H1 (cell line): ENCODE measurements at regions not wholly inside any gene's neighbourhood (a gene's known extent, or its start where the extent isn't known, plus 50 kb on each side); places are given as distances from the start of the nearest gene placed in this dataset.

Source experiments
- CTCF ChIA-PET: fragments of 300-600 bp; sonication (Branson Sonifier 250); formaldehyde crosslinking; loops from one replicate; lab custom pipeline; 2021; ENCODE audit not compliant: partially characterized antibody; lab: Charles Lee
- POLR2A ChIA-PET: fragments of 300-600 bp; sonication (Branson Sonifier 250); formaldehyde crosslinking; loops from one replicate; lab custom pipeline; 2021; ENCODE audit warnings: inconsistent platforms; ENCODE audit not compliant: partially characterized antibody; lab: Charles Lee
- DNase-seq, 2 experiments: peaks; one replicate each; pipeline versions ENCODE4 v3.0.0 to v3.0.0-alpha.2; 2010 to 2022; ENCODE audit warnings: low spot score in 2 of 2, low read depth in 1 of 2, mixed read lengths in 1 of 2
- FAIRE-seq: peaks from 2 replicates; lab custom pipeline; 2011; peaks lifted over from hg19 to GRCh38; lab: Jason Lieb, UNC
- H2AFZ ChIP-seq: 2 replicates; pipeline ENCODE4 v1.8.1; 2012; ENCODE audit warnings: low read length, inconsistent platforms
- H2AK5ac ChIP-seq: 2 replicates; pipeline ENCODE4 v1.6.1; 2013; ENCODE audit warnings: low read depth, low read length
- H2BK120ac ChIP-seq: replicated peaks from 2 replicates; pipeline ENCODE3; 2013; ENCODE audit warnings: low read depth, low read length, inconsistent platforms
- H2BK12ac ChIP-seq: 2 replicates; pipeline ENCODE4 v1.6.1; 2013; ENCODE audit warnings: low read depth, low read length
- H2BK15ac ChIP-seq: 2 replicates; pipeline ENCODE4 v1.6.1; 2013; ENCODE audit warnings: low read length
- H2BK20ac ChIP-seq: 2 replicates; pipeline ENCODE4 v1.6.1; 2013; ENCODE audit warnings: low read length
- H2BK5ac ChIP-seq: 2 replicates; pipeline ENCODE4 v1.6.1; 2013; ENCODE audit warnings: low read depth, low read length
- H3K14ac ChIP-seq: 2 replicates; pipeline ENCODE4 v1.6.1; 2013; ENCODE audit warnings: inconsistent platforms; ENCODE audit not compliant: insufficient read length
- H3K18ac ChIP-seq: 2 replicates; pipeline ENCODE4 v1.6.1; 2013; ENCODE audit warnings: low read length; ENCODE audit errors: extremely low read depth
- H3K23ac ChIP-seq: 2 replicates; pipeline ENCODE4 v1.6.1; 2013; ENCODE audit warnings: inconsistent platforms; ENCODE audit not compliant: insufficient read length
- H3K23me2 ChIP-seq: 2 replicates; pipeline ENCODE4 v1.6.1; 2013; ENCODE audit warnings: low read depth, low read length
- H3K27ac ChIP-seq: 2 replicates; pipeline ENCODE4 v1.6.1; 2011; ENCODE audit warnings: low read depth, low read length, inconsistent platforms
- H3K27me3 ChIP-seq, 4 experiments: replicated peaks in 1 of 4; 1 replicate in 1 of 4; 2 replicates in 3 of 4; pipeline versions ENCODE4 v1.6.1 to v1.8.1; 2011 to 2013; ENCODE audit warnings: low read length in 3 of 4, mild to moderate bottlenecking in 3 of 4, inconsistent platforms in 2 of 4, mixed read lengths in 2 of 4, moderate library complexity in 1 of 4; ENCODE audit not compliant: control insufficient read depth in 3 of 4, insufficient read depth in 3 of 4; ENCODE audit errors: extremely low read depth in 1 of 4
- H3K36me3 ChIP-seq, 4 experiments: 2 replicates each; pipeline versions ENCODE4 v1.6.1 to v1.8.1; 2011 to 2013; ENCODE audit warnings: mild to moderate bottlenecking in 4 of 4, low read length in 3 of 4, moderate library complexity in 2 of 4, control low read depth in 1 of 4, inconsistent platforms in 1 of 4; ENCODE audit not compliant: insufficient read depth in 4 of 4, control insufficient read depth in 2 of 4
- H3K4ac ChIP-seq: replicated peaks from 2 replicates; pipeline ENCODE3; 2013; ENCODE audit warnings: low read length, low read depth, mixed read lengths, inconsistent platforms; ENCODE audit not compliant: insufficient read length
- H3K4me1 ChIP-seq, 4 experiments: replicated peaks in 1 of 4; 1 replicate in 1 of 4; 2 replicates in 3 of 4; pipeline versions ENCODE4 v1.6.1 to v1.8.1; 2011 to 2013; ENCODE audit warnings: low read length in 3 of 4, inconsistent platforms in 2 of 4, mixed read lengths in 1 of 4; ENCODE audit not compliant: insufficient read depth in 4 of 4, control insufficient read depth in 3 of 4
- H3K4me2 ChIP-seq, 2 experiments: 2 replicates each; pipeline versions ENCODE4 v1.6.1 to v1.8.1; 2011 to 2013; ENCODE audit warnings: low read depth in 2 of 2, low read length in 2 of 2, control low read depth in 1 of 2, inconsistent platforms in 1 of 2, mild to moderate bottlenecking in 1 of 2; ENCODE audit not compliant: insufficient read depth in 1 of 2
- H3K4me3 ChIP-seq, 4 experiments: fragments of 200-600, 300-600 bp in 1 of 4; sonication (generic), shearing (Covaris generic), sonication (Bioruptor Twin) in 1 of 4; 2 replicates each; pipeline versions ENCODE4 v1.5.1 to v1.8.1; 2011 to 2016; ENCODE audit warnings: low read length in 4 of 4, low read depth in 3 of 4, control low read depth in 2 of 4, inconsistent platforms in 2 of 4, mild to moderate bottlenecking in 2 of 4, mixed read lengths in 1 of 4, moderate library complexity in 1 of 4; ENCODE audit not compliant: insufficient read depth in 2 of 4; ENCODE audit errors: extremely low read depth in 1 of 4
- H3K56ac ChIP-seq: replicated peaks from 2 replicates; pipeline ENCODE3; 2013; ENCODE audit warnings: low read depth, mild to moderate bottlenecking, mixed read lengths, low read length, inconsistent platforms; ENCODE audit not compliant: insufficient read length
- H3K79me1 ChIP-seq: 2 replicates; pipeline ENCODE4 v1.6.1; 2013; ENCODE audit warnings: low read depth, low read length, control low read depth
- H3K79me2 ChIP-seq, 2 experiments: 2 replicates each; pipeline versions ENCODE4 v1.6.1 to v1.8.1; 2012 to 2013; ENCODE audit warnings: low read length in 2 of 2, mild to moderate bottlenecking in 2 of 2, inconsistent platforms in 1 of 2; ENCODE audit not compliant: insufficient read depth in 2 of 2, control insufficient read depth in 1 of 2
- H3K9ac ChIP-seq, 4 experiments: replicated peaks in 1 of 4; 1 replicate in 1 of 4; 2 replicates in 3 of 4; pipeline versions ENCODE4 v1.6.1 to v1.8.1; 2011 to 2013; ENCODE audit warnings: low read depth in 3 of 4, low read length in 3 of 4, control low read depth in 2 of 4, mild to moderate bottlenecking in 2 of 4, moderate library complexity in 2 of 4, inconsistent platforms in 1 of 4; ENCODE audit errors: extremely low read depth in 1 of 4
- H3K9me3 ChIP-seq, 2 experiments: 2 replicates each; pipeline versions ENCODE4 v1.6.1 to v1.8.1; 2012 to 2013; ENCODE audit warnings: mild to moderate bottlenecking in 2 of 2, moderate library complexity in 2 of 2, control low read depth in 1 of 2, inconsistent platforms in 1 of 2, low read depth in 1 of 2, low read length in 1 of 2, mixed read lengths in 1 of 2; ENCODE audit not compliant: insufficient read depth in 2 of 2
- H4K20me1 ChIP-seq, 2 experiments: replicated peaks in 1 of 2; 2 replicates each; pipeline versions ENCODE3 to v1.8.1; 2011 to 2013; ENCODE audit warnings: inconsistent platforms in 2 of 2, low read length in 2 of 2, mild to moderate bottlenecking in 1 of 2; ENCODE audit not compliant: insufficient read depth in 2 of 2, control insufficient read depth in 1 of 2
- H4K5ac ChIP-seq: 2 replicates; pipeline ENCODE4 v1.6.1; 2013; ENCODE audit warnings: low read length, low read depth, mixed read lengths, inconsistent platforms; ENCODE audit not compliant: insufficient read length
- H4K8ac ChIP-seq: 2 replicates; pipeline ENCODE4 v1.8.0; 2013; ENCODE audit warnings: mild to moderate bottlenecking, moderate library complexity, low read length, inconsistent platforms; ENCODE audit not compliant: insufficient read depth; ENCODE audit errors: extremely low read depth
- H4K91ac ChIP-seq: replicated peaks from 2 replicates; pipeline ENCODE3; 2013; ENCODE audit warnings: low read length, mixed read lengths, inconsistent platforms; ENCODE audit not compliant: insufficient read length
- CTBP2 ChIP-seq: IDR thresholded peaks from 2 replicates; pipeline ENCODE4 v1.7.0; 2011; ENCODE audit warnings: borderline replicate concordance, mild to moderate bottlenecking, moderate library complexity, mixed read lengths, low read length; ENCODE audit not compliant: insufficient read depth, insufficient read length
- E2F6 ChIP-seq: IDR thresholded peaks from 2 replicates; pipeline ENCODE4 v1.6.1; 2012; ENCODE audit warnings: inconsistent platforms
- JUN ChIP-seq: IDR thresholded peaks from 2 replicates; pipeline ENCODE4 v1.6.1; 2011; ENCODE audit warnings: low read depth, mild to moderate bottlenecking, improper control_type of control experiment, low read length
- KDM5A ChIP-seq: fragments of 200-600 bp; IDR thresholded peaks from 2 replicates; pipeline ENCODE4 v1.7.1; 2012; ENCODE audit warnings: mild to moderate bottlenecking, low read length, inconsistent platforms, mixed read lengths
- POLR2A ChIP-seq, 2 experiments: IDR thresholded peaks; 1 replicate in 1 of 2; 2 replicates in 1 of 2; pipeline ENCODE4 v1.6.1; 2011; ENCODE audit warnings: low read depth in 2 of 2, low read length in 2 of 2, mild to moderate bottlenecking in 2 of 2; ENCODE audit errors: control extremely low read depth in 1 of 2
- RBBP5 ChIP-seq: IDR thresholded peaks from 2 replicates; pipeline ENCODE4 v1.7.1; 2012; ENCODE audit warnings: low read depth, mild to moderate bottlenecking, inconsistent platforms, low read length, moderate library complexity, borderline replicate concordance
- RXRA ChIP-seq: IDR thresholded peaks from 2 replicates; pipeline ENCODE4 v1.6.1; 2011; ENCODE audit warnings: low read depth, mild to moderate bottlenecking, low read length, moderate library complexity; ENCODE audit not compliant: insufficient read depth
- TAF1 ChIP-seq: IDR thresholded peaks from 2 replicates; pipeline ENCODE4 v1.6.1; 2011; ENCODE audit warnings: mild to moderate bottlenecking, low read depth, low read length
- TEAD4 ChIP-seq: IDR thresholded peaks from 2 replicates; pipeline ENCODE4 v1.6.1; 2012; ENCODE audit warnings: low read depth, low read length, inconsistent platforms, mixed read lengths
- WGBS, 2 experiments: shearing (Covaris generic) in 1 of 2; methylation state at CpG; one replicate each; pipeline versions ENCODE4 v1.1.6 to v1.1.7; 2013 to 2015; ENCODE audit warnings: low lambda C conversion rate in 2 of 2, mixed read lengths in 2 of 2, inconsistent platforms in 1 of 2, low coverage in 1 of 2, missing lambda C conversion rate in 1 of 2; ENCODE audit not compliant: insufficient replicate concordance in 2 of 2, insufficient coverage in 1 of 2, insufficient read length in 1 of 2; ENCODE audit errors: extremely low coverage in 1 of 2, missing lambda C conversion rate in 1 of 2; 5-methylcytosine and 5-hydroxymethylcytosine counted together
- TF ChIP-seq, protein P1 (sequence below): IDR thresholded peaks from 2 replicates; pipeline ENCODE4 v1.6.1; 2012; ENCODE audit warnings: inconsistent platforms

GRCh38 chr4:53907772-53908171 lies 156.6 kb downstream of the CHIC2 start:
- Histone ChIP-seq H3K9me3 (no peaks in the 10 kb centered on the region), H3K56ac (no peak overlapping the region), H3K79me2 (no peaks in the 10 kb centered on the region), H4K8ac (no peak overlapping the region), H2BK12ac (no peak overlapping the region), H2AK5ac (no peak overlapping the region), H3K27me3 (no peaks in the 10 kb centered on the region; a peak in 2 of 7 replicates), H3K36me3 (no peaks in the 10 kb centered on the region), H4K91ac (no peak overlapping the region), H3K18ac (no peak overlapping the region), H2AFZ (no peak overlapping the region), H4K20me1 (no peaks in the 10 kb centered on the region), H3K9ac (no peak overlapping the region), H2BK20ac (no peak overlapping the region), H2BK5ac (no peak overlapping the region), H3K79me1 (no peaks in the 10 kb centered on the region), H2BK120ac (no peak overlapping the region), H3K4ac (no peak overlapping the region), H3K4me1 (peaks cover 0 to 7% (median 3%) of the 10 kb centered on the region in 4 experiments; a peak in 3 of 7 replicates), H3K14ac (no peak overlapping the region), H2BK15ac (no peak overlapping the region), H4K5ac (no peak overlapping the region), H3K27ac (no peak overlapping the region), H3K23me2 (no peaks in the 10 kb centered on the region), H3K23ac (no peak overlapping the region), H3K4me3 (no peak overlapping the region), H3K4me2 (no peak overlapping the region)
- CTCF ChIA-PET, result interaction anchor here (0.6 to 9.2 kb wide), 24 partner anchors 10 to 891 kb away, joined by 3 to 65 read pairs (median 4); no protein-coding TSS in a partner anchor
- WGBS, 2 experiments, result 72% methylated on average over 5 of the region's 5 CpGs; no CpG with 5 or more reads in 1 of the 2 experiments
- DNase-seq (no peak), FAIRE-seq (no peak)
- no peak for TF ChIP-seq JUN
- no peak for TF ChIP-seq RBBP5
- TF ChIP-seq, protein P1, sequence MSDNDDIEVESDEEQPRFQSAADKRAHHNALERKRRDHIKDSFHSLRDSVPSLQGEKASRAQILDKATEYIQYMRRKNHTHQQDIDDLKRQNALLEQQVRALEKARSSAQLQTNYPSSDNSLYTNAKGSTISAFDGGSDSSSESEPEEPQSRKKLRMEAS, result no peak
- no peak for TF ChIP-seq KDM5A
- no peak for TF ChIP-seq E2F6
- no peak for TF ChIP-seq RXRA
- no peak for TF ChIP-seq TEAD4
- no peak for TF ChIP-seq TAF1
- no peak for TF ChIP-seq POLR2A (IDR thresholded peaks at IDR 0.05; ENCODE audit: control extremely low read depth in 1 of 2, low read depth in 2 of 2, low read length in 2 of 2)
- no peak for TF ChIP-seq CTBP2
- POLR2A ChIA-PET, result interaction anchor here (0.6 kb wide), 1 partner anchor 218 kb away, joined by 3 read pairs; no protein-coding TSS in a partner anchor
